NCI-H2227 (cell line): ENCODE measurements at regions not wholly inside any gene's neighbourhood (a gene's known extent, or its start where the extent isn't known, plus 50 kb on each side); places are given as distances from the start of the nearest gene placed in this dataset.
"Not testable (repeated sequence)": the region's sequence is repeated elsewhere in the genome, so short reads cannot be mapped to it uniquely, and the experiment has no call there.

Experiments used
- DNase-seq: peaks from one replicate; lab custom pipeline; 2025; ENCODE audit not compliant: unreplicated experiment; lab: John Stamatoyannopoulos, UW

DNA sequence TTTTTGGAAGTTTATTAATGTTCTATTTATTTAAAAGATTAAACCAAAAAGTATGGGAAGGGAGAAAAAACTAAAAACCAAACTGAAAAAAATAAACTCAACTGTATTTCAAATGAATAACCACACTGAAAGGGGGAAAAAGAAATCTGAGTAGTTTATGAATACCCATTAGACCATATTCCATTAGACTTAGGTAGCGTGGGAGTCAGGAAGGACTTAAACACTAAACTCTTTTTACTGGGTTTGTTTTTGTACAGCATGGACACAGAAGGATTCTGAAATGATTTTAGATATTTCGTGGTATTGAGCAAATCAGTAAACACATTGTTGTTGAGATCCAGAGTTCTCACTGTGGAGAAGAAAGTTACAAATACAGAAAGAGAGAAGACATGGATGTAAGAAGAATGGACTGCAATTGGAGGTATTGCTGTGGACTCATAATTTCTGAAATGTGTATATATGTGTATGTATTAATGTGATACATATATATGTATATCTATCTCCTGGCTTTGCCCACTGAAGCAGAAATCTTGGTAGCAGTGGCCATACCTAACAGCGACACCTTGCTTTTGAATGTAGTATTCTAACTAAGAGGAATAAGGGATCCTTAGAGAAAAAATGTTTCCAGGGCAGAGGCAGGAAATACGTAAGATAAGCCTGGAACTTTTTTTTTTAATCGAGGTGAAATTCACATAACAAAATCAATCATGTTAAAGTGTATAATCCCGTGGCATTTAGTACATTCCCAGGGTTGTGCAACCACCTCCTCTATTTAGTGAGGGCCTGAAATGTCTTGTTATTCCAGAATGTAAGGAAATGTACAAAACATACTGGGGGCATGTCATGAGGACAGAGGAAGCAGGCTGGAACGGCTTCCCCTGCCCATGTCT, 228.8 kb downstream of the SMARCA2 start:
- no peak for DNase-seq

GRCh38 chr9:2247340-2247739, 232.2 kb downstream of the SMARCA2 start:
- no peak for DNase-seq

DNA sequence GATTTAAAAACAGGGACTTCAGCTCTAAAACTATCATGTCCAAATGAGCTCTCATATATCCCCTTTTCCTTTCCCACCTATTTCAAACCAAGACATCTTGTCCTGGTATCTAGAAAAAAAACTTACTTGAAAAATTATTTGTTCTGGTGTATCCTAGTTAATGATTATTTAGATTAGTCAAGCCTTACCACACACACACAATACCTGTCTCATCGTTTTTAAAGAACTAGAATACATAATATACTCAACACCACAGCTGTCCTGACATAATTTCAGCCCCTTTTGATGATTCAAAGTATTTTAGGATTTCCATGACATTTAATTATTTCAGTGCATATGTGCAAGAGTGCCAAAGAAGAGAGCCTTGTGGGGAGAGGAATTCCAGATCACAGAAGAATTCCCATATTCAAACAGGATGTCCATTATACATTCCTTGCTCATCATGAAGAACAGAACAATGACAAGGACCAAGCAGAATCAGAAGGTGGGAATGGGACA, 233.7 kb downstream of the SMARCA2 start:
- DNase-seq = no peak

DNA sequence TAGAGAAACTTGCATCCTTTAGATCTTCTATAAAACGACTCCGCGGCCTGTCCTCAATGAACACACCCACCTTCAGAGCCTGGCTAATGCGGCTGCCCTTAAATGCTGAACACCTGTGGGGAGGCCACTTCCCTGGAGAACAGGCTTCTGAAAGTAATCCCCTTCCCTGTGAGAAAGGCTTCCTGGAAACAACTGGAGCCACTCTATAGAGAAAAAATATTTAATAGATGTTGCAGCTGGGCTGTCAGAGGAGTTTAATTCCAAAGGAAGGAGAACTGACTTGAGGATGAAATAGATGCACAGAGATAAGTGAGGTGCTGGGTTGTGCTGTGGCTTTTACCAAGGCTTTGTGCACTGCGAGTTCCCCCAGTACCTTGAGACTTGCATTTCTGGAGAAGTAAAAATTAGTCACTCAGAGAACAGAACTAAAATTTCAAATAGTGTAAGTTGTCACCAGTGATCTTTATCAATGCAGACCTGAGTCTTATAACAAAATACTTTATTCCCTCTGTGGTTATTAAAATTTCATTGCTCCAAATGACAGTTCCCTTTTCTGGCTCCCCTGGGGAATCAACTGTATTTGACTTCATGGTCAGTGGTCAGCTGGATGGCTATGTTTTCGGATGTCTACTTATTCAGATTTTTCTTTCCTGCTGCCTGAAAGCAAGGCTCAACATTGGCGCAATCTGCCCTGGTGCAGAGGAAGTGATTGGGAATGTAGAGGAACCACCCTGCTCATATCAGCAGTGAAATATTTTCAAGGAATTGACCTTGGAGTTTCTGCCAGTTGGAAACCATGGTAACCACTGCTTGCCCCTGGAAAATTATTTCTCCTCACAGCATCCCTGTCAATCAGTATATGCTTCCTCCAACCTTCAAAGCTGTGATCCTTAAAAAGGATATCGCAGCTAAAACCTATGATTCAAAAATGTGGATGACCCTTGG, 238.8 kb downstream of the SMARCA2 start:
- peak; percentile 3 for DNase-seq

DNA sequence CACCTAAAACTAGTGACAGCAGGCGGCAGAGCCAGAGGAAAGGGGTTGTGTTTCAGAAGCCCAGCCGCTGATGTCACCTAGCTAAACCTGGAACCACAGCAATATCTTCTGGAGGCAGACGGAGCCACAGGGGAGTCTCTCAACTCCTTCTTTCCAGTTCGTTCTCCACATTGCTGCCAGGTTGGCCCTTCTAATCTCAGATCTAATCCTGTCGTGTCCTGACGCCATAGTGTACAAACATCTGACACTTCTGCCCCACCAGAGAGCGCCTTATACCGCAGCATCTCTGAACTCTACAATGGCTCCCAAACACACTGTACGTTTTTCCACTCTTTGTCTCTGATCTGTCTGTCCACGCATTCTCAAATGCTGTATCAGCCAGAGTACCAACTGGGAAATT, 240.0 kb downstream of the SMARCA2 start:
- no peak for DNase-seq

DNA sequence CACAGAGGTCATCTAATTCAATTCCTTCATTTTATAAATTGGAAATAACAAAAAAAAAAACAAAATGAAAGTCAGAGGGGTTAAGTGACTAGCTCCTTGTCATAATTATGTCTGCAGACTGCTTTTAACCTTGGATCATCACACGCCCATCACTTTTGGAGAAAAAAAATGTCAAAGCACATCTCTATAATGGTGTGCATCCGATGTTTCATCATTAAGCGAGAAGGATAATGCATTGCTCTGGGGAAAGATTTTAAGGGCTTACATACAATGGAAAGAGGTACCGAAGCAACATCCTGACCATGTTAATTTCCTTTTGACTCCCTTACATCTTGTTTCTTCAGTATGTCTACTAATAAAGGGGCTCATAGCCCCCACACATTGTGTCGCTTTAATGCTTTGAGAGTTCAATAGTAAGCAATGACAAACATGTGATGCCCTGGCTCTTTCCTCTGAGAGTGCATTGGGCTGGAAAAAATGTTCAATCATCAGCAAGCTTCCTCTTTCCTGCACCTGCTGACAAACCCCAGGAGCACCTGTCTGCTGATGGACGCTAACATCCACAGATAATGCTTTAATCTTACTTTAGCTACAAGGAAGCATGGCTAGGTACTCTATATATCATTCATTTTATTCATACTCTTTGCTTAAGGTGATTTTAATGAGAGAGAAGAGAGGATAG, 242.2 kb downstream of the SMARCA2 start:
- DNase-seq = peak; percentile 20

DNA sequence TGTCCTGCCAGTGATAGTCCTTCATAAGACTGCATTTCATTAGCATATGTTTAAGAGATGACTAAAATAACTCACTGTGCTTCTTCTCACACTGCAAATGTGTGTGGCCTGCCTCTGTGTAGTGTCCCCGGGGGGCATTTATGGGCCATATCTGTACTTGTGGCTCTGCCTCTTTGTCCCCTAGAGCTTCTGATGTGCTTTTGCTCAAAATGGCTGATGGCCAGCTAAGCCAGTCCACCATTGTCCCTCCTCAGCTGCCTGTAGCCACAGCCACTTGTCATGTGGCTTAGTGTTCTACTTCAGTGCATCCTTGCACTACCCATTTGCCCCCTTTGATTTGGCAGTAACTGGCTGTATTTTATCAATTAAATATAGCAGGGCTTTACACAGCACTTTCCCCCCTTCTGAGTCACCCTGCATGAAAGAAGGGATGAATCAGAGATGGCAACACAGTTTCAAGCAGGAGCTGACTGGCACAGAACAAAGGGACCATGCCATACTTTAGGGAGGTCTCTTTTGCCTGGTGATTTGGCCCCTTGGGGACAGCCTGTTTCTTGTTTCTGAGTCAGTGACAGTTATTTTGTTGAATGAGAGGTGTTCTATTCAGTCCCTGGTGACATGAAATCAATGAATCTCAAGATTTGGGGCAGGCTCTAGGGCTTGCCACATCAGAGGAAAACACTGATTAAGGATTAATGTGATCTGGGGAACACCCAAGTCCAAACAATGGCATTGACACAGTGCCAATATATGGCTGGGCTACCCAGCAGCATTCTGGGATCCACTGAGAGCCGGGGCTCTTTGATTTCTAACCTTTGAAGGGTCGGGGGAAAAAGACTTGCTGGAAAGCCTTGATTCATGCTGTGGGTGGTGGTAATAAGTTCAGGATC, 245.5 kb downstream of the SMARCA2 start:
- DNase-seq = no peak

DNA sequence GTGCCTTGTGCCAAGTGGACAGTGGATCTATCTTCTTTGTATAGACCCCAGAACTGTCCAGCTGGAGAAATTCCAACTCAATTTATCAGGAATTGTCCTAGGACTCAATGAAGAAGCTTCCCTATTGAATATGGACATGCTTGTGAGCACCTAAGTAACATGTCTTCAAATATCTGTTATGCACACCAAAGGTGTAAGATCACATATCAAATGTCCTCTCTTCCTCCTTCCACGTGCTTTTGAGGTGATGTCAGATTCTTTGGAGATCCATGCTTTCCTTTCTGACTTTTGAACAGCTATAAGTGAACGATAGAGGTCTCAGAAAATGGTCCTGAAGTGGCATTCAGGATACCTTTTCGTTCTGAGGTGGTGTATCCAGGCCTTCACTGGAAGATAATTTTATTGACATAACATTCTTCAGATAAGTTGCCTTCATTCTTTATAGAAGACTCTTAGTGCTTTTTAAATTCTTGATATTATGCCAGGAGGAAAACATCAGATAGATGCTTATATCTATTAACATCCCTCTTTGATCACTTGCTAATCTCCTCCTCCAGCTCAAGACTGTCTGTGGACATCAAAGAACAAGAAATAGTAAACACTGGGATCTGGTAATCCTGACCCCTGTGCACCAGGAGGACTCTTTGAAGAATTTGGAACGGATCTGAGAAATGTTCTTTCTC, 246.4 kb downstream of the SMARCA2 start:
- DNase-seq = no peak

- DNase-seq = no peak
Observed at GRCh38 chr9:2262386-2263071, 247.4 kb downstream of the SMARCA2 start.

DNA sequence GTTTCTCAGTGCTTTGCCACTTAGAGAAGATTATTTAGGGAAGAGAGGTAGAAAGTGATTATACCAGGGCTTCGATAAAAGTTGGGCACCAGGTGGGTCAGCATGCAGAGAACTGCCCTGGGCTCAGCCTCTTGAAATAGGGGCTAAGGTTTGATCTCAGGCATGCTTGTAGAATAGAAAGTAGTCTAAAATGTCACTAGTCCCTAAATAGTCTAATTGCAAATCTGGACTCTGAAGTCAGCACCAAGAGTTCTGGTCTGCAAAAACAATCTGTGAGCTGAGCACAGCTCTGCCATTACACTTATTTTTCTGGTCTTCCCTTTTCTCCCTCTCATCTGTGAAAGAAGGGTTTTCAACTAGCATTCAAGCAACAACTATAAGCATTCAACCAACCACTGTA, 248.0 kb downstream of the SMARCA2 start:
- no peak for DNase-seq

DNA sequence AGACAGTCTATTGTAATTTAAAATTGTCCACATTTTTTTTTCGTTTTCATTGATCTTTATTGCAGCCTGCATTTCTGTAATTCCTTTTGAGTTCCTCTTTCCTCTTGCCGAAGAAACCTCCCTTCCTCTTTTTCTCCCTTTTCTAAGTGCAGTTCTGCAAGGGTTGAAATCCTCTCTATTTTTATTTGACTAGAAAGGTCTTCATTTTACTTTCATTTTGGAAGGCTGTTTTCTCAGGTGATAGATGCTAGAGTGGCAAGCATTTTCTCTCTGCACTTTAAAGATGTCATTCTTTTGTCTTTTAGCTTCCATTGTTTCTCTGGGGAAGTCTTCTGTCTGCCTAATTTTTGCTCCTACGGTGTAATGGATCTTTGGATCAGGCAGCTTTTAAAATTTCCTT, 248.5 kb downstream of the SMARCA2 start:
- no peak for DNase-seq

GRCh38 chr9:2264081-2264480, 248.9 kb downstream of the SMARCA2 start:
- no peak for DNase-seq

- no peak for DNase-seq
Observed at GRCh38 chr9:2267181-2267745, 252.1 kb downstream of the SMARCA2 start.

GRCh38 chr9:2269778-2270177, 254.6 kb downstream of the SMARCA2 start:
- no peak for DNase-seq

DNA sequence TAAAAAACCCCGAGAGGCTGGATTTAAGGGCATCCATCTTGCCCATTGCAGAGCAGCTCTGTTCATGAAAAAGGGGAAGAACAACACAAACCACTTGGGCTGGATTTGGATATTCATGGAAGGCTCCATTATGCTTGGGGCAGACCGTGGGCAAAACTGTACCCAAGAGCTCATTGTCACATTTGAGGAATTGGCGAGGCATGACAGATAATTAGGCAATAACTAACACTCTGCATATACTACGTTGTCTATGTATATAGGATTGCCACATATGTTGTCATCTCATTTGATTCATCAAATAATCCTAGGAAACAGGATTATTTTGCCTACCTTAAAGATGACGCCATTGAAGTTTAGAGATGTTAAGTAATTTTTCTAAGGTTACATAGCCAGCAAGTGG, 255.4 kb downstream of the SMARCA2 start:
- DNase-seq = no peak

GRCh38 chr9:2271426-2271825, 256.3 kb downstream of the SMARCA2 start:
- DNase-seq = no peak

DNA sequence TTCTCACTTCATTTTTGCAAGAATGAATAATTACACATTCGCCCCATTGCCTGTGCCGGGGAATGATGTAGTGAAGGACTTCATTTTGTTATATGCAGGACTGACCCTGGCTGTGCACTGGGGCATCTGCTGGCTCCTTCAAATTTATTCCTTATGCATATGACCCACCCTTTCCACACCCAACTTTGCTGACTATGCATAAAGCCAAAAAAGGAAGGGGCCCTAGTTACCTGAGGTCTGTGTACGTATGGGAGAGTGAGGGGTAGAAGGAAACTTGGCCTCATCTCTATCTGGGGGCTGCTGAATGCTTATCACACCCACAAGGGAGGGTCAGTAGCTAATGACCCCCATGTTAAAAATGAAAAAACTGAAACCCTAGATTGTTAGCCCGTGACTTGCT, 259.6 kb downstream of the SMARCA2 start:
- no peak for DNase-seq

GRCh38 chr9:2276296-2276695, 261.1 kb downstream of the SMARCA2 start:
- DNase-seq = no peak

DNA sequence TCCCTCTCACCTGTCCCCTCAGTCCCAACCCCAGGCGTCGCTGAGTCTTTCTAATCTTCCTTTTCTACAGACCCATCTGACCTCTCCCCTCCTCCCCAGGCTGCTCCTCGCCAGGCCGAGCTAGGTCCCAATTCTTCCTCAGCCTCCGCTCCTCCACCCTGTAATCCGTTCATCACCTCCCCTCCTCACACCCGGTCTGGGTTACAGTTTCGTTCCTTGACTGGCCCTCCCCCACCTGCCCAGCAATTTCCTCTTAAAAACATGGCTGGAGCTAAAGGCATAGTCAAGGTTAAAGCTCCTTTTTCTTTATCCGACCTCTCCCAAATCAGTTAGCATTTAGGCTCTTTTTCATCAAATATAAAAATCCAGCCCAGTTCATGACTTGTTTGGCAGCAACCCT, 262.0 kb downstream of the SMARCA2 start:
- DNase-seq = not testable (repeated sequence)
